PFSK-1 (cell line): ENCODE measurements at regions not wholly inside any gene's neighbourhood (a gene's known extent, or its start where the extent isn't known, plus 50 kb on each side); places are given as distances from the start of the nearest gene placed in this dataset.

Source experiments
- POLR2AphosphoS5 ChIP-seq: IDR thresholded peaks from 2 replicates; pipeline ENCODE4 v1.6.1; 2012; ENCODE audit warnings: low read depth, mild to moderate bottlenecking, control low read depth, low read length, moderate library complexity
- SIN3A ChIP-seq: IDR thresholded peaks from 2 replicates; pipeline ENCODE4 v1.6.1; 2012; ENCODE audit warnings: mild to moderate bottlenecking, low read length, moderate library complexity, borderline replicate concordance; ENCODE audit not compliant: insufficient read depth
- TF ChIP-seq, protein P1 (sequence below), 2 experiments: IDR thresholded peaks; 2 replicates each; pipeline versions ENCODE4 v1.6.1 to v1.8.0; 2011 to 2012; ENCODE audit warnings: low read depth in 2 of 2, low read length in 2 of 2, control low read depth in 1 of 2, inconsistent platforms in 1 of 2, mild to moderate bottlenecking in 1 of 2, moderate library complexity in 1 of 2; ENCODE audit not compliant: insufficient read depth in 1 of 2

DNA sequence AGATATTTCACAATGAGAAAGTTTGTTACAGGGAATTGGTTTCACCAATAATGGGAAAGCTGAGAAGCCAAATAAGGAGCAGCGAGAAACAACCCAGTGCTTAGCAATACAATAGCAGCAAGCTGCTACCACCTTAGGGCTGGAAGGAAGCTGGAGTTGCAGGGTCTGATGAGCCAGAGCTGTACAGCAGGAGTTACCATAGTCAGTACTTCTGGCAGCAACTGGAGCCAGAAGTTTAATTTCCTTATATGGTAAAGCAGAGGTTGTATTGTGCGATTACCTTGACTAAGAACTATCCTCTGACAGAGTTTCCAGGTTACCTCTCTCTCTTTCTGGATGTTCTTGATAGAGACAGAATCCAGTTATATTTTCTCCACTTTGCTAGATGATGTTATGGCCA is 137.1 kb upstream of the OLIG3 start:
- TF ChIP-seq SIN3A (no peak), POLR2AphosphoS5 (no peak)
- TF ChIP-seq, protein P1, sequence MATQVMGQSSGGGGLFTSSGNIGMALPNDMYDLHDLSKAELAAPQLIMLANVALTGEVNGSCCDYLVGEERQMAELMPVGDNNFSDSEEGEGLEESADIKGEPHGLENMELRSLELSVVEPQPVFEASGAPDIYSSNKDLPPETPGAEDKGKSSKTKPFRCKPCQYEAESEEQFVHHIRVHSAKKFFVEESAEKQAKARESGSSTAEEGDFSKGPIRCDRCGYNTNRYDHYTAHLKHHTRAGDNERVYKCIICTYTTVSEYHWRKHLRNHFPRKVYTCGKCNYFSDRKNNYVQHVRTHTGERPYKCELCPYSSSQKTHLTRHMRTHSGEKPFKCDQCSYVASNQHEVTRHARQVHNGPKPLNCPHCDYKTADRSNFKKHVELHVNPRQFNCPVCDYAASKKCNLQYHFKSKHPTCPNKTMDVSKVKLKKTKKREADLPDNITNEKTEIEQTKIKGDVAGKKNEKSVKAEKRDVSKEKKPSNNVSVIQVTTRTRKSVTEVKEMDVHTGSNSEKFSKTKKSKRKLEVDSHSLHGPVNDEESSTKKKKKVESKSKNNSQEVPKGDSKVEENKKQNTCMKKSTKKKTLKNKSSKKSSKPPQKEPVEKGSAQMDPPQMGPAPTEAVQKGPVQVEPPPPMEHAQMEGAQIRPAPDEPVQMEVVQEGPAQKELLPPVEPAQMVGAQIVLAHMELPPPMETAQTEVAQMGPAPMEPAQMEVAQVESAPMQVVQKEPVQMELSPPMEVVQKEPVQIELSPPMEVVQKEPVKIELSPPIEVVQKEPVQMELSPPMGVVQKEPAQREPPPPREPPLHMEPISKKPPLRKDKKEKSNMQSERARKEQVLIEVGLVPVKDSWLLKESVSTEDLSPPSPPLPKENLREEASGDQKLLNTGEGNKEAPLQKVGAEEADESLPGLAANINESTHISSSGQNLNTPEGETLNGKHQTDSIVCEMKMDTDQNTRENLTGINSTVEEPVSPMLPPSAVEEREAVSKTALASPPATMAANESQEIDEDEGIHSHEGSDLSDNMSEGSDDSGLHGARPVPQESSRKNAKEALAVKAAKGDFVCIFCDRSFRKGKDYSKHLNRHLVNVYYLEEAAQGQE (IDR thresholded peaks at IDR 0.05; ENCODE audit: insufficient read depth in 1 of 2, low read depth in 2 of 2, low read length in 2 of 2) = no peak
